Neural progenitor cell (in vitro differentiated cells): ENCODE measurements at regions not wholly inside any gene's neighbourhood (a gene's known extent, or its start where the extent isn't known, plus 50 kb on each side); places are given as distances from the start of the nearest gene placed in this dataset.

Source experiments
- DNase-seq: peaks from one replicate; pipeline ENCODE4 v3.0.0-alpha.2; 2016; ENCODE audit warnings: low spot score
- H2AFZ ChIP-seq: fragments of 200-600 bp; sonication (generic); replicated peaks from 2 replicates; pipeline ENCODE4 v1.6.1; 2016; ENCODE audit warnings: antibody characterized with exemption
- H3F3A ChIP-seq: fragments of 200-600 bp; sonication (generic); 2 replicates; pipeline ENCODE4 v1.6.1; 2016; ENCODE audit warnings: antibody characterized with exemption, low read depth
- H3K27ac ChIP-seq: fragments of 200-600 bp; sonication (generic); 2 replicates; pipeline ENCODE4 v1.5.1; 2016; ENCODE audit warnings: mild to moderate bottlenecking
- H3K27me3 ChIP-seq: fragments of 200-600 bp; sonication (generic); 2 replicates; pipeline ENCODE4 v1.6.1; 2016; ENCODE audit warnings: mild to moderate bottlenecking, moderate library complexity
- H3K36me3 ChIP-seq: fragments of 200-600 bp; sonication (generic); 2 replicates; pipeline ENCODE4 v1.5.1; 2016
- H3K4me1 ChIP-seq: fragments of 200-600 bp; sonication (generic); 2 replicates; pipeline ENCODE4 v1.6.1; 2016; ENCODE audit warnings: mixed run types
- H3K4me2 ChIP-seq: fragments of 200-600 bp; sonication (generic); 2 replicates; pipeline ENCODE4 v1.6.1; 2016
- H3K4me3 ChIP-seq: fragments of 200-600 bp; sonication (generic); 2 replicates; pipeline ENCODE4 v1.5.1; 2016
- H3K79me2 ChIP-seq: fragments of 200-600 bp; sonication (generic); 2 replicates; pipeline ENCODE4 v1.6.1; 2016; ENCODE audit warnings: low read depth
- H3K9ac ChIP-seq: fragments of 200-600 bp; sonication (generic); 2 replicates; pipeline ENCODE4 v1.6.1; 2016
- H3K9me3 ChIP-seq: fragments of 200-600 bp; sonication (generic); 2 replicates; pipeline ENCODE4 v1.5.1; 2016; ENCODE audit warnings: low read depth
- H4K20me1 ChIP-seq: fragments of 200-600 bp; sonication (generic); 2 replicates; pipeline ENCODE4 v1.6.1; 2016; ENCODE audit warnings: low read depth
- H3K27ac Mint-ChIP-seq: 3 replicates; pipeline ENCODE4 v1.8.0; 2021; ENCODE audit warnings: mixed read lengths
- H3K27me3 Mint-ChIP-seq: 2 replicates; pipeline ENCODE4 v1.8.0; 2022; ENCODE audit warnings: low read depth, mild to moderate bottlenecking, inconsistent platforms, moderate library complexity, mixed read lengths; ENCODE audit not compliant: insufficient read depth
- H3K36me3 Mint-ChIP-seq: 3 replicates; pipeline ENCODE4 v1.8.0; 2021; ENCODE audit warnings: mixed read lengths
- H3K4me1 Mint-ChIP-seq: 3 replicates; pipeline ENCODE4 v1.8.0; 2021; ENCODE audit warnings: mixed read lengths
- H3K4me3 Mint-ChIP-seq: 3 replicates; pipeline ENCODE4 v1.8.0; 2021; ENCODE audit warnings: mild to moderate bottlenecking, moderate library complexity, mixed read lengths
- H3K9me3 Mint-ChIP-seq: 3 replicates; pipeline ENCODE4 v1.8.0; 2020; ENCODE audit warnings: mixed read lengths
- EZH2 ChIP-seq: fragments of 200-600 bp; sonication (generic); IDR thresholded peaks from 2 replicates; pipeline ENCODE4 v1.6.1; 2017; ENCODE audit warnings: antibody characterized with exemption, mild to moderate bottlenecking, moderate library complexity
- EZH2phosphoT487 ChIP-seq: fragments of 200-600 bp; sonication (generic); IDR thresholded peaks from 2 replicates; pipeline ENCODE4 v1.6.1; 2017; ENCODE audit warnings: antibody characterized with exemption
- TF ChIP-seq, protein P1 (sequence below): fragments of 200-600 bp; sonication (generic); IDR thresholded peaks from 2 replicates; pipeline ENCODE4 v1.5.1; 2017; ENCODE audit warnings: antibody characterized with exemption, mild to moderate bottlenecking

- Histone ChIP-seq H2AFZ (no peak overlapping the region), H4K20me1 (no peaks in the 10 kb centered on the region), H3K9me3 (no peaks in the 10 kb centered on the region), H3K36me3 (no peaks in the 10 kb centered on the region), H3K4me3 (no peak overlapping the region), H3K4me2 (no peak overlapping the region), H3K79me2 (no peaks in the 10 kb centered on the region), H3K27ac (no peak overlapping the region), H3K4me1 (no peaks in the 10 kb centered on the region), H3K9ac (no peak overlapping the region), H3F3A (no peaks in the 10 kb centered on the region), H3K27me3 (no peaks in the 10 kb centered on the region)
- Mint-ChIP-seq H3K36me3 (peaks cover 4% of the 10 kb centered on the region), H3K9me3 (peaks cover 9% of the 10 kb centered on the region), H3K27me3 (no peaks in the 10 kb centered on the region), H3K27ac (no peak overlapping the region), H3K4me3 (no peak overlapping the region), H3K4me1 (no peaks in the 10 kb centered on the region)
- no peak for DNase-seq
- TF ChIP-seq, protein P1, sequence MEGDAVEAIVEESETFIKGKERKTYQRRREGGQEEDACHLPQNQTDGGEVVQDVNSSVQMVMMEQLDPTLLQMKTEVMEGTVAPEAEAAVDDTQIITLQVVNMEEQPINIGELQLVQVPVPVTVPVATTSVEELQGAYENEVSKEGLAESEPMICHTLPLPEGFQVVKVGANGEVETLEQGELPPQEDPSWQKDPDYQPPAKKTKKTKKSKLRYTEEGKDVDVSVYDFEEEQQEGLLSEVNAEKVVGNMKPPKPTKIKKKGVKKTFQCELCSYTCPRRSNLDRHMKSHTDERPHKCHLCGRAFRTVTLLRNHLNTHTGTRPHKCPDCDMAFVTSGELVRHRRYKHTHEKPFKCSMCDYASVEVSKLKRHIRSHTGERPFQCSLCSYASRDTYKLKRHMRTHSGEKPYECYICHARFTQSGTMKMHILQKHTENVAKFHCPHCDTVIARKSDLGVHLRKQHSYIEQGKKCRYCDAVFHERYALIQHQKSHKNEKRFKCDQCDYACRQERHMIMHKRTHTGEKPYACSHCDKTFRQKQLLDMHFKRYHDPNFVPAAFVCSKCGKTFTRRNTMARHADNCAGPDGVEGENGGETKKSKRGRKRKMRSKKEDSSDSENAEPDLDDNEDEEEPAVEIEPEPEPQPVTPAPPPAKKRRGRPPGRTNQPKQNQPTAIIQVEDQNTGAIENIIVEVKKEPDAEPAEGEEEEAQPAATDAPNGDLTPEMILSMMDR, result no peak
- TF ChIP-seq EZH2, result no peak
Measured at GRCh38 chr1:73097917-73098316, 815.6 kb upstream of the NEGR1 start.

GRCh38 chr1:73096841-73097240 lies 814.5 kb upstream of the NEGR1 start:
- H3K36me3 Mint-ChIP-seq, result peaks cover 4% of the 10 kb centered on the region
- H3K4me2 ChIP-seq, result no peak overlapping the region
- H3F3A ChIP-seq, result no peaks in the 10 kb centered on the region
- no peaks in the 10 kb centered on the region for H3K4me1 ChIP-seq
- H3K27ac Mint-ChIP-seq, result no peak overlapping the region
- TF ChIP-seq EZH2, result no peak
- TF ChIP-seq, protein P1, result no peak
- no peak for TF ChIP-seq EZH2phosphoT487
- no peak for DNase-seq
- no peaks in the 10 kb centered on the region for H3K27me3 Mint-ChIP-seq
- no peak overlapping the region for H3K4me3 Mint-ChIP-seq
- no peak overlapping the region for H3K9ac ChIP-seq
- H3K27me3 ChIP-seq, result no peaks in the 10 kb centered on the region
- H2AFZ ChIP-seq, result no peak overlapping the region
- no peaks in the 10 kb centered on the region for H3K36me3 ChIP-seq
- H3K27ac ChIP-seq, result no peak overlapping the region
- no peaks in the 10 kb centered on the region for H3K4me1 Mint-ChIP-seq
- H3K9me3 Mint-ChIP-seq, result peaks cover 6% of the 10 kb centered on the region
- no peaks in the 10 kb centered on the region for H4K20me1 ChIP-seq
- no peak overlapping the region for H3K4me3 ChIP-seq
- no peaks in the 10 kb centered on the region for H3K9me3 ChIP-seq
- no peaks in the 10 kb centered on the region for H3K79me2 ChIP-seq

DNA sequence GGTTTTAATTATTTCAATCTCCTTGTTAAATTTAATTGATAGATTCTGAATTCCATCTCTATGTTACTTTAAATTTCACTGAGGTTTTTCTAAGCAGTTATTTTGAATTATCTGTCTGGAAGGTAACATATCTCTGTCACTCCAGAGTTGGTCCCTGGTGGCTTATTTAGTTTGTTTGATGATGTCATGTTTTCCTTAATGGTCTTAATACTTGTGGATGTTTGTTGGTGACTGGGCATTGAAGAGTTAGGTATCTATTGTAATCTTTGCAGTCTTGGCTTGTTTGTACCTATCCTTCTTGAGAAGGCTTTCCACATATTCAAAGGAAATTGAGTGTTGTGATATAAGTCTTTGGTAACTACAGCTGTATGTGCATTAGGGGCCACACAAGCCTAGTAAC lies 810.0 kb upstream of the NEGR1 start:
- Histone ChIP-seq H4K20me1 (no peaks in the 10 kb centered on the region), H3F3A (no peaks in the 10 kb centered on the region), H3K9me3 (no peaks in the 10 kb centered on the region), H3K4me3 (no peak overlapping the region), H3K36me3 (no peaks in the 10 kb centered on the region), H3K27ac (no peak overlapping the region), H3K4me2 (no peak overlapping the region), H2AFZ (no peak overlapping the region), H3K9ac (no peak overlapping the region), H3K4me1 (no peaks in the 10 kb centered on the region), H3K79me2 (no peaks in the 10 kb centered on the region), H3K27me3 (no peaks in the 10 kb centered on the region)
- H3K4me1 Mint-ChIP-seq, result no peaks in the 10 kb centered on the region
- H3K36me3 Mint-ChIP-seq, result no peaks in the 10 kb centered on the region
- no peak for DNase-seq
- H3K27me3 Mint-ChIP-seq, result peaks cover 4% of the 10 kb centered on the region
- H3K9me3 Mint-ChIP-seq, result peaks cover 12% of the 10 kb centered on the region
- no peak overlapping the region for H3K27ac Mint-ChIP-seq
- no peak for TF ChIP-seq EZH2phosphoT487
- no peak for TF ChIP-seq EZH2
- TF ChIP-seq, protein P1, result no peak
- no peak overlapping the region for H3K4me3 Mint-ChIP-seq
